Colon (tissue), 2 donors: ENCODE measurements at regions not wholly inside any gene's neighbourhood (a gene's known extent, or its start where the extent isn't known, plus 50 kb on each side); places are given as distances from the start of the nearest gene placed in this dataset.

Experiments used
- FAIRE-seq: peaks from 2 replicates; lab custom pipeline; 2012; peaks lifted over from hg19 to GRCh38; lab: Jason Lieb, UNC
- donor health status: control.
- donor health status: control.

DNA sequence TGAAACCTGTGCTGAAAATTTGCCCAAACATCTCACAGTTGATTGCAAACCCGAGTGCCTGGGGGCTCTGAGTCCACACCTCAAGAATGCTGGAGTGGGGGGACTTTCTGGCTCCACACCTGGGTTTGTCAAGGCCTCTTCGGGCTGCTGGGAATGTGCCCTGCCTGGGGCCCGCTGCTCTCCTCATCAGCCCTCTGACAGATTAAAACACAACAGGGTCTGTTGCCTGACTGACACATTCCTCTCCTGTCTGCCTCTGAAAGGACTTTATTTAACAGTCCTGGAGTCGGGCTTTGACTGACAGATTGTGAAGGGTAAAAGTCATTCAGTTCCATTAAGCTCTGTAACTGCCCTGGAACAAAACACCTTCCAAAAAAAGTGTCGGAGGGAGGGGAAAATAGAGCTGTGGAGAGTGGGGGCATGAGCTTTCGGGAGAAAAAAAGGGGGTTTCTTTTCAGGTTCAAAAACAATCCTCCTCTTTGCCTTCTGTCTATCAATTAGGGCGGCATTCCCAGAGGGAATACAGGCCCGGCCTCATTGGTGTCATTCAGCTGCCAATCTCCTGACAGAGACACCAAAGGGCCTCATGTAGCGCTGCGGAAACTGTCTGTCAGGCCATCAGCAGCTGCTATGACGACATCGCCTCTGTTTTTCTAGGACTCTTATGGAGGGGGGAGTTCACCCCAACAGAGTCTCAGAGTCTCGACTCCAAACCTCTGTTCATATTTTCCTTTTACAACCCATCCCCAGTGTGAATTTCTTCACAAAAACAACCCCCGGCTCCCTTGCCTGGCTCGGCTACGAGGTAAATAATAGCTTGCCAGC is 398.8 kb upstream of the NFE2L3 start:
- no peak for FAIRE-seq

DNA sequence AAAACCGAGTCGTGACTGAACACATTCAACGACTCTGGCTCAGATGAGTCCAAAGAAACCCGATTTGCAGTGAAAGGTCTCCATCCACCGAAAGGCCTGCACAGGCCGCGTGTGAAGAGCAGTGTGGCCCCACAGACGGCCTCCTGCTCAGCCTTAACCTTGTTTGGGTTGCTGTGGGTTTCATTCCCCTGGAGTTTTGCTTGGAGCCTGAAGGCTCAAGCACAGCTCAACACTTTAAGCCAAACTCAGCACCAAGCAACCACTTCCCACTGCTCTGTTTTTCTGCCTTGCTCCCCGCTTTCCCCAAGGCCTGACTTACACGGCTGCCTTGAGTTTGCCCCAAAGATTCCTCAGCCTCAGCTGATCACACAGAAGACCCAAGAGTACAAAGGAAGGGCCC is 398.2 kb upstream of the NFE2L3 start:
- no peak for FAIRE-seq

DNA sequence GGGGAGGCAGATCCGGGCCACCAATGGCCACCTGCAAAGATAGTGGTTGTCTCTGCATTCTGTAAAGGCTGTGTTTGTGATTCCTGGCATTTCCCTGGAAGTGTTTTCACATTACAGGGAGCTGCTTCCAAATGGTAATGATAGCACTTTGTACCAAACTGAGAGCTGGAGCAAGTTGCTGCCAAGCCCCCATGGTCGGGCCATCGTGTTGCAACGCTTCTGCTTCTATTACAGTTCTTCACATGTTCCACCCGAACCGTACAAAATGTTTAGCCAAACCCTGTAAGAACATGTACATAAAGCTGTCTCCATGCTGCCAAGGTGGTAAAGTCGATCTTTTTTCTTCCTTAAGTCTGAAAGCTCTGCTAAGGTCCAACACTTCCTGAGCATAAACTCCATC is 397.7 kb upstream of the NFE2L3 start:
- no peak for FAIRE-seq

DNA sequence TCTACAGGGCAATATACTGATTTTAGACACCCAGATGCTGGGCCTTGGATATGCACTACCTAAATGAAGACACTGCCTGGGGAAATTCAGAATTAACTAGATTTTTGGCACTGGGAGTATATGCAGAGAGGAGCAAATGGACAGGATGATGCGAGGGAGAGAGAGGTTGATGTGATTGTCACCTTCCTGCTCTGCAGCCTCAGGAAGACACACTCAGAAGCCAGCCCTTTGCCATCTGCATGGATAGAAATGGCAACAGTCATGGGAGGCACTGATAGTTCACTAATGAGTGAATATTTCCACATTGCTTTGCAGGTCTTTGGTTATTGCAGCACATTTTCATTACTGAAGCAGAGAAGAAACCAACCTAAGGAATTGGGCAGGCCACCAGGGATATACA is 397.2 kb upstream of the NFE2L3 start:
- no peak for FAIRE-seq

DNA sequence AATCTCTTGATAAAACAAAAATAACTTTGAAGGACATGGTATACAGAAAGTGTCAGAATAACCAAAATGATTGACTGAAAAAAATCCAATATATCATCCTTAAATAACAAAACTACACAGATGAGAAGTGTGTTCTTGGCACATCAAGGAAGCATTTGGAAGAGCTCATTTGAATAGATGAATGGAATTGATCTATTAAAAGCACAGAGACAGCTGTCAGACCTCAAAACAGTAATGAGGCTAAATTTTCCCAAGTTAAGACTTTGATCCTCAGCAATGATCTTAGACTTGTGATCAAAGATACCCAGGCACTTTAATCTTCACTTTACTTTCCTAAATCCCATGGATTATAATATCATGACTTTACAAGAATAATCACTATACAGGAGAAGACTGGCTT is 395.4 kb upstream of the NFE2L3 start:
- no peak for FAIRE-seq

DNA sequence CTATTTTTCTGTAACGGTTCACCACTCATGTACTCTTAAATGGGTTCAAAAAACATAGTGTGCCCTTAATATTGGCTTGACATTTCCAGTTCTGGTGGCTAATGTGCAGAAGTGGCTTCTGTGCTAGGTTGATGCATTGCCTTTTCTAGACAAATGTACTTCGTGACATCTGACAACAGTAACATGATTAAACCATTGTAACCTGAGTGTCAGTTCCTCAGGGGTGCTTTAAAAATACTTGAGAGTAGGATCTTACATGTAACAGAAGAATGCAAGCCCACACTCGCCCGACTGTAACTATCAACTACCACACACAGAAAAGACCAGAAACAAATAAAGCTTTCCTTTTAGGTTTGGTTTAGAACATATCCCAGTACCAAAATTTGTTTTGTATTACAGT is 393.4 kb upstream of the NFE2L3 start:
- FAIRE-seq, result no peak

DNA sequence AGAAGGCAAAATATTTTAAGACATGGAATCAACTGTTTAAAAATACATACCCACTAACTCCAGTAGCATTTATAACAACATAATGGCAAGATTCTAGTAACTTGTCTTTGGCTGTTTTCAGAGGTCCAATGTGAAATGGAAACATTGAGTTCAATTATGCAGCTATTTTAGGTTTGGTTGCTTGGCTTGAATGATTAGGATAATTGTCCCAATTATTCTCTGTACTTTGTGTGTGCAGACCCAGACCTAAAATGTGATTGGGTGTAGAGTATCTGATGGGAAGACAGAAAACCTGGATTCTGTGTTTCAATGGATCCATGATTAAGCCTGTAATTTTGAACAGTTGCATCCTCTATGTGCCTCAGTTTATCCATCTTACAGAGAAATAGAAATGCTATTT is 392.7 kb upstream of the NFE2L3 start:
- FAIRE-seq, result no peak

DNA sequence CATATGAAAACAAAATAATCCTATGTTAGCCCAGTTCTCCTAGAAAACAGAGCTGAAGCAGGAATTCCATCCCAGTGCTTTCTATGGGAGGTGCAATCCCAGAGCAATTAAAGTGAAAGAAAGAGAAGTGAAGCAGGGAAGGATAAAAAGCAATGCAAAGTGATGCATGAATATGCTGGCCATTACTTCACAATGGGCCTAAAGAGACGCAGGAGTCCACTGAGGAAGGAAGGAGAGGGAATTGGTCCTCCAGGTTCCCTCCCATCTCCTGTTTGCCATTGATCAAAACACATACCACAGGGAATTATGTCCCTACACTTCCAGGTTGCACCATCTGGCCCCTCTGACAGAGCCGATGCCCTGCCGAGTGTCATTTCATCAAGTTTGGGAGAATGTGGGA is 392.2 kb upstream of the NFE2L3 start:
- no peak for FAIRE-seq

DNA sequence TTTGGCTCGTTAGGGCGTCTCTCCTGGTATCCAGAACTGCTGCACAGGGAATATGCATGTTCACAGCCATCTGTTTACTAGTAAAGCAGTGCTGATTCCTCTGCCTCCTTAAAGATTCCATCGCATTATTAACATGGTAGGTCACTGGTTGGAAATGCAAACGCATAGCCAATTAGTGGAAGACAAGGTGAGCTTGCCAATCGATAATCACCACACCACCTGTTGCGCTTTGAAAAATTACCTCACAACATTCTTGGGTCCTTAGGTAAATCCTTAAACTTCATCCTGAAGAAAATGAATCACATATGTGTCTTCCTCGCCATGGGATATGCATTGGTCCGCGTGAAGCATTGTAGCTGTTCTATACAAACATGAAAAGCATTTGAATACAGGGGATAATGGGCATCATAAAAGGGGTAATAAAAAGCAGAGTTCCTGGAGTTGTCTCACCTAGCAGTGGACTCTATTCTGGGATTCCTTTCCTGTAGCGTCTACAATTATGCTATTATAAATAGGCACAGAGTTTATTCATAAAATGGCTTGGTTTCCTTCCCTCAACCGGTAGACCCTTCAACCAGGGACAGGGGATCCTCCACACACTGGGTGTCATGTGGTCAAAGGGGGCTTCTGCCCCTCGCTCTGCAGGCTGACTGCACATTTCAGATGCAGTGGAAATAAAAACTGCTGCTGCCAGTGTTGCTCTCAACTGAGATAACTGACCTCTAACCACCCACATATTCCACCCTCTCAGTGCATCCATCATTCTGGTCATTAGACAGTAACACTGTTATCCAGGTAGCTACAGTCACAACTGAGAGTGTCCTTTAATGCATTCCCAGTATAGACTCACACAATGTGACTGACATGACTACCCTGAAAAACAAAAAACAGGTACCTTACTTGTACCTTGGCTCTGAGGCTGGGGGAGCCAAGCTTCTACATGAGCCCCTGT is 389.2 kb upstream of the NFE2L3 start:
- FAIRE-seq, result no peak

DNA sequence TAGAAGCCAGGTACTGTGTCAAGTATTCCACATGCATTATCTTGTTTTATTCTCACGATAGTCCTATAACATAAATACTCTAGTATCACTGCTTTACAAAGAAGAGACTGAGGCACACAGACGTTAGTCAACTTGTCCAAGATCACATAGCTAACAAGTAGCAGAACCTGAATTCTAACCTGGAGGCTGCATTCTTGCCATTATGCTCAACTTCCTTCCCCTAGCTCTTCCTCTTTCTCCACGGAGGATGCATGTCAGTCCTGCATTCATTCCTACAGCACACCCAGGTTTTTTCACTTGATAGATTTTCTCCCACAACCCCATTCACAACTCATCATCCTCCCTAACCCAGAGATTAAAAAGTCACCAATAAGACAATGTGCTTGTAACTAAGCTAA is 388.5 kb upstream of the NFE2L3 start:
- no peak for FAIRE-seq

DNA sequence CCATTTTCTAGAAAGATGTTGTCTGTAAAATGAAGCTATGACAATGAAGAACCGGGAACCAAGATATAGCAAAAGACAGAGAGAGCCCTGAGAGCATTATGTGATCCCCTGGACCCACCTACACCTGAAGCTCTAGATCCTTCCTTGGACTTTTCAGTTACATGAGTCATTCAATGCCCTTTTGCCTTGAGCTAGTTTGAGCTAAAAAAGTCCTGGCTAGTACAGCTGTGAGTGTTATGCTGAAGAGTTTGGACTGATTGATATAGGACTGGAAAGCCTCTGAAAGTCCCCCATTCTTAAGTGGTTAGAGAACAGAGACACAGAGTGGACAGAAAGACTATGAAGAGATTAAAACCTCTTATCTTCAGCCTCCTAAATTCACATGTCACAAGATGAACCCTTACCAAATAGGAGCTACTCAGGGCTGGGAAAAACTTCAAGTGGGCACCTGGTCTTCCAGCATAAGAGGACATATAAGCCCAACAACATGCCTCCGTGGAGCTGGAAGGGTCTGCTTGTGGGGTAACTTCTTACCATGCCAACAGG is 386.8 kb upstream of the NFE2L3 start:
- FAIRE-seq, result no peak

DNA sequence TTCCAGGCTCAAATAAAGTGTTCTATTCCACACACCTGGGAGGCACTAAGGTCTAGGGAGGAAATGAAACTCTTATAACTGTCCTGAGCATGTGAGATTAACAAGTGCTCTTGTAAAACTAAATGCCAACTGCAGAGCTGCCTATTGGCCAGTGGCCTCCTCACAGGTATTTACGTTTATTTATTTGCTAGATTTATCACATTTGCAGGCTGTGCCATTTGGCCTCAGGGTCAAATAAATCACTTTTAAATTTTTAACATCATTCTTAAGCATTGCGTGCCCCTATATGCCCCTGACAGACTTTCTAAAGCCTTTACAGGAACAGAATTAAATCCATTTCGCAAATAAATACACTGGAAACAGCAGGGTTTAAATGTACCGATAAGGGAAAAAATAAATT is 381.8 kb upstream of the NFE2L3 start:
- no peak for FAIRE-seq

DNA sequence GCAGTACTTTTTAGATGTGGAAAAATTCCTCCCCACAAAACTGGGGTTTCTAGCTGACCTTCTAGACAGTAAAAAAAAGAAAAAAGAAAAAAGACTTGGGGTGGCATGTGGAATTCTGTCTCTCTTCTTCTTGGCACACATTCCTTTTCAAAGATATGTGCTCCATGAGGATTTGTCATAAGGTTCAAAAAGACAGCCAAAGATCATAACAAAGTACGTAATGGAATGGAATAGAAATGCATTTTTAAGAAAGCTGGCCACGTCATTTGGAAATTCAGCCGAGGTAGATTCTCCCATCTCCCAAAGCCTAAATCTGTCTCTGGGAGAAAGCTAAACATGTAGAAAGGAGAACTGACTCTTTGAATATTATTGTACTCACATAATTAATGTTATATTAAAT is 381.3 kb upstream of the NFE2L3 start:
- FAIRE-seq, result no peak

DNA sequence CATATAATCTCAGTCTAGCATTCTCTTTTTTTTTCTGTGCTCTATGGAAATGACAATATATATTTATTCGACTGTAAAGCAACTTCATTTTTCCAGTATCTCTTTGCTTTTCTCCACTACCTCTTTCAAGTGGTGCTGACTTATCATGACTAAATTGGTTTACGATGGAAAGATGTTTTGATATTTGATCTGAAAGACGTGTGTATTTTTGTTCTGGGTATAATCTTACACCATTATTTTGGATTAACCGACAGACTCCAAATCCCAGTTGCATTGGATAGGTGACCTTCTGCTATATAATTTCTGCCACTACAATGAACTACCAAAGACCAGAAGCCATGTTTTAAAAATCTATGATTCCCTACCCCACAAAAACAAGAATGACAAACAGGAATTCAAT is 380.5 kb upstream of the NFE2L3 start:
- no peak for FAIRE-seq

DNA sequence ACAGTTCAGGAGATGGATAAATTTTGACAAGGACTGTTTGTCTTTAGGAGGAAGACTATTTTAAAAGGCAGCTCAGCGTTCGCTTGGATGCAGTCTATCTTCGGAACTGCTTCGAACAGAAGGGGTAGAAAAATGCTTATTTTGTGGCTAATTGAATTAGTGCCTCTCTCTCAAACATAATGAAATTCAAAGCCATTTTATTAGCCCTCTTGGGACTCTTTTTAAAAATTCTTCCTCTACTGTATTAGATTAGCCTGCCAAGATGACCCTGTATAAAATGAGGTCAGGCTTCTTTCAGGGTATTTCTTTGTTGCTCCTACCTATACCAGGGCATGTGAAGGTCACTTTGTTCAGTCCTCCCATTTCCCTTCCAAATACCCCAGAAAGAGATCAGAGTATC is 379.2 kb upstream of the NFE2L3 start:
- FAIRE-seq, result no peak

DNA sequence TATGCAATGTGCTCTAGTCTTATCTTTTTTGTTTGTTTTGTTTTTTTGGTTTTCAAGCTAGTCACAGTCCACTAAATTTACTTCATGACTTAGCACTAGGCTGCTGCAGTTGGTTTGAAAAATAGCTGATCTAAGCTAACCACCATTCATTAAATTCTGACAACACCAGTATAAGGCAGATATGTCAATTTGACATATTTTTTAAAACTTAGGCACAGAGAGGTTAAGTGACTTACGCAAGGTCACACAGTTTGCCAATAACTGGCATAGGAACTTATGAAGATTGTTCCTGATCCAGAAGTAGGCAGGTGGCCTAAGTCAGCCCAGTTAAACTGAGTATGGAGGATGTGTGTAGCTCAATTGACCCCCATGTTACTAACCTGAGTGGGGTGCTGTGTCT is 377.3 kb upstream of the NFE2L3 start:
- FAIRE-seq, result no peak

DNA sequence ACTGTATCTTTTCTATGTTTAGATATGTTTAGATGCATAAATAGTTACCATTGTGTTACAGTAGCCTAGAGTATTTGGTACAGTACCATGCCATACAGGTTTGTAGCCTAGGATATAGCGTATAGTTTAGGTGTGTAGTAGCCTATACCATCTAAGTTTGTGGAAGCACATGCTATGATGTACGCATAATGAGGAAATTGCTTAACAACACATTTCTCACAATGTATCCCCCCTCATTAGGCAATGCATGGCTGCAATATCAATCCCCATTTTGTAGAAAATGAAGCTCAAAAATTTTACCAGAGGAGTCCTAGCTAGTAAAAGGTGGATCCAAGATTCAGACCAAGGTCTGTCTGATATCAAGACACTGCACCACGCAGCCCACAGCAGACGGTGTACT is 376.4 kb upstream of the NFE2L3 start:
- FAIRE-seq, result no peak

DNA sequence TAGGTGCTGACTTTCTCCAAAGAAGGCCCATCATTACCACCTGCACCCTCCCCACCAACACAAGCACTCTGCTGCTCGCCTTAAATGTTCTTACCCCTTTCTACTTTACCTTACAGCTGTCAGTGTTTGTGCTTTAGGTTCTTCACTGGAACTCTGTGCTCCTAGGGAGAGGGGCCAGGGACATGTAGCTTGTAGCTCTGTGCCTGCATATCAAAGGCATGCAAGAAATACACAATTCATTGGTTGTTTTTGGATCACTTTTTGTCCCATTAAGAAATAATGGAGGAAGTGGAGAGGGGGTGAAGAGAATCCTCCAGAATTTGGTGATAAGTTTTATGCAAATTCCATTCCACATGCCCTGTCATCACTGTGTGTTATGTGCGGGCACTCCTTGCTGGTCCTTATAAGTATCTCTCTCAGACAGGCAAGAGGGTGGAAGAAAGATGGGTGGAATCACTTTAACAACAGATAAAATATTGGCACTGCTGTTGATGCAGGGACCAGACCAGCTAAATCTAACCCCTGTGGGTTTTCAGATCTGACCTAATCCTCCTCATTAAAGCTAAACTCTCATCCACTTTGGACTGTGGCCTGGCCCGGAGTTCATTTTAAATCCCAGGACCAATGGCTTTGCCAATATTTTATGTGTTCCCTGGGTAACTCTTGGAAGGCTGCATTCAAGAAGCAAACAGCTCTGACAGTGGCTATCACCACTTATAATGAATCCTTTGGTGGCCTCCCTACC is 375.8 kb upstream of the NFE2L3 start:
- no peak for FAIRE-seq

DNA sequence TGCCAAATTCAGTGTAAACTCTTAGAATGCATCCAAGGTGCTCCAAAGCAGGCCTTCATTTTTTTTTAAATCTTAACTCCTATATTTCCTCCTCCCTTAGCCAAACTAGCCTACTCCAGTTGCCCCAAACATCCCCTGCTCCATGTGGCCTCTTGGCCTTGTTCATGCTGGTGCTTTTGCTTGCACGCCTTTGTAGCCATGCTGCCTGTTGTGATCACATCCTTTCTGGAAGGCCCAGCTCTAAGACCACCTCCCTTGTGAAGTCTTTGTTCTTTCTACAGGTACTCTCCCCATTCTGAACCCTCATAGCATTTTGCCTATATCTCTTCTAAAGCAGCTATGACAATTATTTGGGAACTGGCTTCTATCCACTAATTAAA is 375.3 kb upstream of the NFE2L3 start:
- FAIRE-seq, result no peak

DNA sequence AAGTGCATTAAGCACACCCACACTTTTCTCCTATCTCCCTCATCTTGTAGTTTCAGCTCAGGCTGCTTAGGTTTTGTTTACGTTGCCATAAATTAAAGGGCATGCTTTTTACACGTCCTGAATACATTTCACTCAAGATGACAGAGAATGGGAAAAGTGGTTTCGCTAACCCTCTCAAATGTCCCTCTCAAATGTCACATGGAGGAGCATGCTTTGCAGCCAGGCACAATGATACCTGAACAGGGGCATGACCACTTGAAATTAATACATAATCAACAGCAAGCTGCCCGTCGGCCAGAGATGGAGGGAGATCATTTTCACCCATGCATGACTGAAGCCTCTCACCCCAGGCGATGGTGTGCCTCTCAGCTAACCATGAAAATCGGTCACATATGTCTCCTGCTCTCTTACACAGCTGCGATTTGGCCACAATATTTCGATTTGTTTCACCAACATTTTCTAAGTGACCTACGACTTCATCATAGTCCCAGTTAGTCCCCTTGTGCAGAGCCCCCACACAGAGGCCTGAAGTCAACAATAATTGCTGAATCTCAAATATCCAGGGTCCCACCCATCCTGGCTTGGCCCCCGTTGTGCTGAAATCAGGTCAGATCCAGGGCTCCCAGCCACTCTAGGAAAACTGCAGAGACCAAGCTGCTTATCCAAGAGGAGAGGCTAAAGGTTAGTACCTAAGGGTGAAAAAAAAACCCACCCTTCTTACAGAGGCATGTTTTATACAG is 373.9 kb upstream of the NFE2L3 start:
- FAIRE-seq, result no peak

DNA sequence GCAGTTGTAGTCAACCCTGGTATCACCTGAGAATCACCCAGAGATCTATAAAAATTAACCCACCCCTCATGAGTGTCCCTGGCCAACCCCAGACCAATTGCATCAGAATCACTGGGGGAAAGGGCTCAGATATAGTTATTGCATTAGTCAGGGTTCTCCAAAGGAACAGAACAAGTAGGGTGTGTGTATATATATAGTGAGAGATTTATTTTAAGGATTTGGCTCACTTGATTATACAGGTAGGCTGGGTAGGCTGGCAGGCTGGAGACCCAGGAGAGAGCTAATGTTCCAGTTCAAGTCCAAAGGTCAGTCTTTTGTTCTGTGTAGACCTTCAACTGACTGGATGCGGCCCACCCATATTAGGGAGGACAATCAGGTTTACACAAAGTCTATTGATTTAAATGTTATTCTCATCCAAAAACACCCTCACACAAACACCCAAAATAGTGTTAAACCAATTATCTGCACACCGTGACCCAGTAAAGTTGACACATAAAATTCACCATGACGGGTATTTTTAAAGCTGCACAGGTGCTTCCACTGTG is 372.9 kb upstream of the NFE2L3 start:
- no peak for FAIRE-seq
